ENCODE measurements at regions not wholly inside any gene's neighbourhood (a gene's known extent, or its start where the extent isn't known, plus 50 kb on each side); places are given as distances from the start of the nearest gene placed in this dataset.

DNA sequence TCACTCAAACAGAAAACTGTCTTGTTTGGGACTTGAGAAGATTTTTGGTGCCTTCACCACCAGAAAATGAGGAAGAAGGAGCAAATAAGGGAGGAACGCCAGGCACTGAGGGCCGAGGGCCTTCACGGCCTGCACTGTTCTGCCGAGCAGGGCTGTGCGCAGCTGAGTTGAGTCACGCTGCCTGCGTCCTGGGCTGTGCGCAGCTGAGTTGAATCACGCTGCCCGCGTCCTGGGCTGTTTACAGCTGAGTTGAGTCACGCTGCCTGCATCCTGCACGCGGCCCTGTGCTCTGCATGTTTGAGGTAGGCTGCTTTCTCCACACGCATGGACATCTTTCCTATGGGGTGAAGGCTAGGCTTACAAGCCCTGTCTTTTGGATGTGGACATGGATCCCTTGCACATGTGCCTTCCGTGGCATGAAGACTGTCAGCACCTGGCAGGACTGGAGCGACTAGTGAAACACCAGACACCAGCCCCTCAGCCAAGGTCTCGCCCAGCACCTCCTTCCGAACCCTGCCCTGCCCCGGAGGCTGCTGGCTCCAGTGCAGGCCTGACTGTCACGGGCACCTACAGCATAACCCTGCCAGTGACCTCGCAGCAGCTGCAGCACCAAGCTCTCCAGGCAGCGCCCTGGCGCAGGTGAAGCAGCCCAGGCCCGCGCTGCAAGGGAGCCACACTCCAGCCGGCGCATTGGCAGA is 96.7 kb downstream of the HTR5A start:
- TF ChIP-seq, protein P1, sequence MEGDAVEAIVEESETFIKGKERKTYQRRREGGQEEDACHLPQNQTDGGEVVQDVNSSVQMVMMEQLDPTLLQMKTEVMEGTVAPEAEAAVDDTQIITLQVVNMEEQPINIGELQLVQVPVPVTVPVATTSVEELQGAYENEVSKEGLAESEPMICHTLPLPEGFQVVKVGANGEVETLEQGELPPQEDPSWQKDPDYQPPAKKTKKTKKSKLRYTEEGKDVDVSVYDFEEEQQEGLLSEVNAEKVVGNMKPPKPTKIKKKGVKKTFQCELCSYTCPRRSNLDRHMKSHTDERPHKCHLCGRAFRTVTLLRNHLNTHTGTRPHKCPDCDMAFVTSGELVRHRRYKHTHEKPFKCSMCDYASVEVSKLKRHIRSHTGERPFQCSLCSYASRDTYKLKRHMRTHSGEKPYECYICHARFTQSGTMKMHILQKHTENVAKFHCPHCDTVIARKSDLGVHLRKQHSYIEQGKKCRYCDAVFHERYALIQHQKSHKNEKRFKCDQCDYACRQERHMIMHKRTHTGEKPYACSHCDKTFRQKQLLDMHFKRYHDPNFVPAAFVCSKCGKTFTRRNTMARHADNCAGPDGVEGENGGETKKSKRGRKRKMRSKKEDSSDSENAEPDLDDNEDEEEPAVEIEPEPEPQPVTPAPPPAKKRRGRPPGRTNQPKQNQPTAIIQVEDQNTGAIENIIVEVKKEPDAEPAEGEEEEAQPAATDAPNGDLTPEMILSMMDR (IDR thresholded peaks at IDR 0.05), result no peak
- TF ChIP-seq POLR2A (IDR thresholded peaks at IDR 0.05) (no peak), EP300 (IDR thresholded peaks at IDR 0.05) (no peak)
